HUES6 (cell line): ENCODE measurements at regions not wholly inside any gene's neighbourhood (a gene's known extent, or its start where the extent isn't known, plus 50 kb on each side); places are given as distances from the start of the nearest gene placed in this dataset.

Experiments
- H3K27ac ChIP-seq: 2 replicates; pipeline ENCODE4 v1.7.0; 2013; ENCODE audit warnings: low read depth, mild to moderate bottlenecking, low read length, inconsistent platforms
- H3K27me3 ChIP-seq: 2 replicates; pipeline ENCODE4 v1.6.1; 2013; ENCODE audit warnings: low read length; ENCODE audit not compliant: control insufficient read depth, insufficient read depth
- H3K36me3 ChIP-seq: 2 replicates; pipeline ENCODE4 v1.6.1; 2013; ENCODE audit warnings: low read length; ENCODE audit not compliant: control insufficient read depth, insufficient read depth
- H3K4me1 ChIP-seq: 2 replicates; pipeline ENCODE4 v1.6.1; 2013; ENCODE audit warnings: low read length; ENCODE audit not compliant: control insufficient read depth, insufficient read depth
- H3K4me3 ChIP-seq: 2 replicates; pipeline ENCODE4 v1.5.1; 2013; ENCODE audit warnings: low read depth, low read length
- H3K9ac ChIP-seq: one replicate; pipeline ENCODE4 v1.6.1; 2013; ENCODE audit warnings: mild to moderate bottlenecking, low read length
- H3K9me3 ChIP-seq: 2 replicates; pipeline ENCODE4 v1.6.1; 2013; ENCODE audit warnings: low read depth, low read length; ENCODE audit not compliant: control insufficient read depth, insufficient read depth

DNA sequence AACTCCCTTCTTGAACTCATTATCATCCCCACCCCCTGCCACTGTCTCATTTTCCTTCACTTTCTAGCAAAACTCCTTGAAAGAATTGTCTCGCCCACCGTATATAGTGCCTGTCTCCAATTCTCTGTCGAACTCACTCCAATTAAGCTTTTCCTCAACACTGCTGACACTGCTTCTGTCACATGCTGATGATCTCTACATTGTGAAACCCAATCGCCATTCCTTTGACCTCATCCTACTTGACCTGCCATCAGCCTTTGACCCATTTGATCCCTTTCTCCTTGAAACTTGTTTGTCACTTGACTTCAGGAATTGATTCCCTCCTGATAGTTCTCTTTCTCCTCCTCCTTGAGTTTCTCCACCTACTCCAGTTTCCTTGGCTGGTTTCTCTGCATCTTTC lies 54.8 kb downstream of the CCDC71L start:
- H3K4me3 ChIP-seq, result no peak overlapping the region
- no peaks in the 10 kb centered on the region for H3K27me3 ChIP-seq
- no peaks in the 10 kb centered on the region; the same call in 1 of the 2 replicates for H3K4me1 ChIP-seq
- no peak overlapping the region for H3K27ac ChIP-seq
- H3K9me3 ChIP-seq, result no peaks in the 10 kb centered on the region
- no peak overlapping the region for H3K9ac ChIP-seq
- no peaks in the 10 kb centered on the region for H3K36me3 ChIP-seq

GRCh38 chr7:106604971-106605370 lies 56.0 kb downstream of the CCDC71L start:
- no peaks in the 10 kb centered on the region; the same call in 1 of the 2 replicates for H3K4me1 ChIP-seq
- H3K9ac ChIP-seq, result no peak overlapping the region
- H3K36me3 ChIP-seq, result no peaks in the 10 kb centered on the region

DNA sequence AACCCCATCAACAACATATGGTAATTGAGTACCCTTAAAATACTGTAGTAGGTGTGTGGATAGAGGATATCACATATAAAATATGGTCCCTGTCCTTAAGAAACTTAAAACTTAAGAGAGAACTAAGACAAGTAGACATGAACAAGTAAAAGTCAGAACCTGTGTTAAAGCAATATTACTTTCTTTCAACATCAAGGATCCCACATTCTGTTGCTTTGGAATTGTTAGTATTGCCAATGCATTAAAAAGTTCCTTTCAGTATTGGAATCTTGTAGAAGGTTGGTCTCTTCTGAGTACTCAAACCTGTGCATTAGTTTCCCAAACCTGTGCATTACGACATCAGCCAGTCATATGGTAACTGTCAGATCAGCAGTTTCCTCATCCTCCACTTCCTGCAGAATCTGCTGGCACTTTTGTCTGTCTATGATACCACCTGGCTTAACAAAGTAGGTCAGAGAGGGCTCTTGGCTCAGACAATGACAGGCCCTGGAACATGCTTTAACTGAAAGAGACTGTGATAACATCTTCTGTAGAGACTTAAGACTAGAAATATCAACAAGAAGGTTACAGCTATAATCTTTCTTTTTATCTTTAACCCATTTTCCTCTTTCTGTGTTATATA lies 56.5 kb downstream of the CCDC71L start:
- no peaks in the 10 kb centered on the region for H3K9me3 ChIP-seq
- H3K27me3 ChIP-seq, result no peaks in the 10 kb centered on the region
- H3K4me1 ChIP-seq, result no peaks in the 10 kb centered on the region; the same call in 1 of the 2 replicates
- H3K36me3 ChIP-seq, result no peaks in the 10 kb centered on the region
- no peak overlapping the region for H3K4me3 ChIP-seq
- no peak overlapping the region for H3K27ac ChIP-seq
- no peak overlapping the region for H3K9ac ChIP-seq

More at GRCh38 chr7:106604971-106605370, 56.0 kb downstream of the CCDC71L start:
- Histone ChIP-seq H3K27ac (no peak overlapping the region), H3K27me3 (no peaks in the 10 kb centered on the region), H3K4me3 (no peak overlapping the region), H3K9me3 (no peaks in the 10 kb centered on the region)

DNA sequence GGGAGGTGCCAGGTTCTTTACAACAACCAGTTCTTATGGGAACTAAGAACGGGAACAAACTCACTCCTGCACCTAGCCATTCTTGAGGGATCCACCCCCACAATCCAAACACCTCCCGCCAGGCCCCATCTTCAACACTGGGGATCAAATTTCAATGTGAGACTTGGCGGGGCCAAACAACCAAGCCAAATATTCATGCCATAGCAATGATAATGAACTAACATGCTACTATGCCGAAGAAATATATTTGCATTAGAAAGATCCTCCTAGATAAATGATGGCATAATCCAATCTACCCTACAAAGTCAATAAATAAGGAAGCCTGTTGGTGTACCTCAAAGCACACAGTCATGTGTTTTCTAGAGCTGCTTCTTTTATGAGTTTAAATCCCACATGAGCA lies 57.6 kb downstream of the CCDC71L start:
- Histone ChIP-seq H3K9me3 (no peaks in the 10 kb centered on the region), H3K4me3 (no peak overlapping the region), H3K27ac (no peak overlapping the region), H3K9ac (no peak overlapping the region), H3K36me3 (no peaks in the 10 kb centered on the region), H3K27me3 (no peaks in the 10 kb centered on the region), H3K4me1 (no peaks in the 10 kb centered on the region; the same call in 1 of the 2 replicates)

DNA sequence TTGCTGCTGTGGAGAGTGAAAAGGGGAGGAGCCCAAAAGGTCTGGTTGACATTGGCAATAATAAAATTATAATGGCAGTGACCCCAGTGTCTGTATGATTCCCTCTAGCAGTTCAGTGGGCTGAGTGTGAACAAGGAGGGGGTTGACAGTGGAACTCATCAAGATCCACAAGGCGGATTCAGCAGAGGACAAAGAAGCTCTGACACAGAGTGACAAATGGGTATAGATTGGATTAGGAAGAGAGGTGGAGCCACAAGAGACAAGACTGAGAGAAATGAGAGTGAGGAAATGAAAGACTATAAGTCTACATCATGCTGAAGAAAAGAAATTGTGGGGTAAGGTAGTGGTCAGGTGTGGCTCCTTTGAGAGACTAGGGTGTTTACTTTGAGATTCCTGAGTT lies 58.9 kb downstream of the CCDC71L start:
- H3K27ac ChIP-seq, result no peak overlapping the region
- no peak overlapping the region for H3K9ac ChIP-seq
- no peaks in the 10 kb centered on the region for H3K27me3 ChIP-seq
- H3K36me3 ChIP-seq, result no peaks in the 10 kb centered on the region
- no peak overlapping the region for H3K4me3 ChIP-seq
- H3K4me1 ChIP-seq, result no peaks in the 10 kb centered on the region; the same call in 1 of the 2 replicates
- H3K9me3 ChIP-seq, result no peaks in the 10 kb centered on the region

- no peak overlapping the region for H3K9ac ChIP-seq
- H3K36me3 ChIP-seq, result no peaks in the 10 kb centered on the region
- no peak overlapping the region for H3K27ac ChIP-seq
Measured at GRCh38 chr7:106600569-106601373, 60.2 kb downstream of the CCDC71L start.

DNA sequence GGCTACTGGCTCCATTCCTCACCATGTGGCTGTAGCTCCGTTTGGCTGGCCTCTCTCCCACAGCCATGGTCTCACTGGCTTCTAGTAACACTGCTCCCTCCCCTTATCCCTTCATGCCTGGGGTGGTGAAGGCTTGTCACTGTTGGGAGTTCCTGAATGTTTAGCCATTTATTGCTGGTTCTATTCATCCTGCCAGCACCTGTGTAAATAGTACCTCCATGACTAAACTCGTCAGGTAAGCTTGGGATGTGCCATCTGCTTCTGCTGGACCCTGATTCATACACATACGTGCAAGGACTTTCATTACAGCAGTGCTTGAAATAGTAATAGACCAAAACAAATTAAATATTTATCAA lies 61.6 kb downstream of the CCDC71L start:
- H3K27me3 ChIP-seq, result no peaks in the 10 kb centered on the region

More at GRCh38 chr7:106600569-106601373, 60.2 kb downstream of the CCDC71L start:
- Histone ChIP-seq H3K4me3 (no peak overlapping the region), H3K9me3 (no peaks in the 10 kb centered on the region), H3K27me3 (no peaks in the 10 kb centered on the region), H3K4me1 (no peaks in the 10 kb centered on the region; the same call in 1 of the 2 replicates)

GRCh38 chr7:106598663-106599342 lies 62.2 kb downstream of the CCDC71L start:
- Histone ChIP-seq H3K27ac (no peak overlapping the region), H3K27me3 (no peaks in the 10 kb centered on the region), H3K36me3 (no peaks in the 10 kb centered on the region), H3K9me3 (no peaks in the 10 kb centered on the region), H3K9ac (no peak overlapping the region), H3K4me3 (peak overlapping the region; percentile 49), H3K4me1 (no peaks in the 10 kb centered on the region; the same call in 1 of the 2 replicates)

More for the DNA sequence above, 61.6 kb downstream of the CCDC71L start:
- H3K9me3 ChIP-seq, result no peaks in the 10 kb centered on the region
- H3K9ac ChIP-seq, result no peak overlapping the region
- no peaks in the 10 kb centered on the region for H3K36me3 ChIP-seq
- H3K27ac ChIP-seq, result no peak overlapping the region
- H3K4me3 ChIP-seq, result no peak overlapping the region
- H3K4me1 ChIP-seq, result no peaks in the 10 kb centered on the region; the same call in 1 of the 2 replicates

- no peak overlapping the region for H3K4me3 ChIP-seq
- no peaks in the 10 kb centered on the region for H3K36me3 ChIP-seq
- H3K9me3 ChIP-seq, result no peaks in the 10 kb centered on the region
- H3K27me3 ChIP-seq, result no peaks in the 10 kb centered on the region
- H3K27ac ChIP-seq, result no peak overlapping the region
- H3K4me1 ChIP-seq, result no peaks in the 10 kb centered on the region
- no peak overlapping the region for H3K9ac ChIP-seq
Measured at GRCh38 chr7:106597751-106598546, 63.0 kb downstream of the CCDC71L start.

DNA sequence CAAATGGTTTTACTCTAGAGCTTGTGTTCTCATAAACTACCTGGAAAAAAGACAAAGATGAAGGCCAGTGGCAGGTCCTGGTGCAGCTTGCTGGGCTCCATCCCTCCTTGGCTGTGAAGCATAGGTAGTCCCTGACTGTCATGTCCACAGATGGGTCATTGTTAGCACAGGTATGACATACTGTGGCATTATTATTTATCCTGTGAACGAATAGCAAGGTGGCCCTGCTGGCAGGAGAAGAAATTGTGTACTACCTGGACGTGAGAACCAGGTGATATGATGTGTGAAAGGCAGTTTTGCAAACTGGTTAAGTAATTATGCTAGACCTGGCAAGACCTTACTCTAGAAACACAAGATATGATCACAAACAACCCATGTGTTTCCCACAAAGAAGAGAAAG lies 63.9 kb downstream of the CCDC71L start:
- Histone ChIP-seq H3K9ac (no peak overlapping the region), H3K27ac (no peak overlapping the region), H3K27me3 (no peaks in the 10 kb centered on the region), H3K4me1 (no peaks in the 10 kb centered on the region), H3K4me3 (no peak overlapping the region), H3K9me3 (no peaks in the 10 kb centered on the region), H3K36me3 (no peaks in the 10 kb centered on the region)
